Skeletal muscle cell (primary cell): ENCODE measurements at regions not wholly inside any gene's neighbourhood (a gene's known extent, or its start where the extent isn't known, plus 50 kb on each side); places are given as distances from the start of the nearest gene placed in this dataset.

Experiments used
- DNase-seq: peaks from one replicate; pipeline ENCODE4 v3.0.0-alpha.2; 2010; ENCODE audit warnings: low read depth
- H3K4me3 ChIP-seq: 2 replicates; pipeline ENCODE4 v1.5.1; 2011; ENCODE audit warnings: low read depth, mild to moderate bottlenecking, control low read depth, low read length, moderate library complexity

DNA sequence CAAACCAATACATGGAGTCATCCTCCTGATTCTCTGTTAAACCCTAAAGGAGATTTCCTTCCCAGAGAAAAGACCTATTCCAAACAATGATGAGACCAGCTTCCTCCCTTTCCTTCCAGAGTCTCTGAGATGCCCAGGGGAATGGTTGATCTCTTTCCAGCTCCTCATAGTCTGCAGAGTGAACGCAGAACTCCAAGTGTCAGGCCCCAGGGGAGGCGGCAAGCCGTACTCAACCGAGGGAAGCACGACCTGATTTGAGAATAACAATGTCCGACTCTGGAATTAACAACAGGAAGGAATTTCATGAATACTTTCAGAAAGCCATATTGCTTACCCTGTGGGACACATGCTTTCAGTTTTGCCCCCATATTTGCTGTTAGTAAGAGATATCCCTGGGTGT lies 241.7 kb upstream of the GLI3 start:
- H3K4me3 ChIP-seq = no peak overlapping the region
- no peak for DNase-seq

- no peak overlapping the region for H3K4me3 ChIP-seq
- DNase-seq = no peak
Observed at GRCh38 chr7:42476255-42476654, 239.2 kb upstream of the GLI3 start.

DNA sequence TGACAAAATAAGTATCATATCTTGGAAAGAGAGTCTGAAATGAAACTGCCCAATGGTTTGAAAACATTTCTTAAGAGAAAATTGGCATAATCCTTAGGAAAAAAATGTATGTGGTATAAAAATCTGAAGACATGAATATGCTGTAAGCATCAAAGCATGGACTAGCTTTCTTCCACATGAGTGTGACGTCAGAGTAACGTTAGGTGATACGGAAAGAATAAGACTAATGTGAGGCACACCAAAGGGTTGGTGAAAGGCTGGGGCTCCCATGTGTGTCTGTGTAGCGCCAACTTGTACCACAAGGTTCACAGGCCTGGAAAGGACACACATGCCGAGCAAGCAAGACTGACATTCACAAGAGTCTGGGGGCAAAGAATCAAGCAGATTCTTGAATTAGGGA lies 238.1 kb upstream of the GLI3 start:
- no peak for DNase-seq
- H3K4me3 ChIP-seq = no peak overlapping the region

GRCh38 chr7:42473099-42473498 lies 236.1 kb upstream of the GLI3 start:
- no peak overlapping the region for H3K4me3 ChIP-seq
- DNase-seq = no peak

DNA sequence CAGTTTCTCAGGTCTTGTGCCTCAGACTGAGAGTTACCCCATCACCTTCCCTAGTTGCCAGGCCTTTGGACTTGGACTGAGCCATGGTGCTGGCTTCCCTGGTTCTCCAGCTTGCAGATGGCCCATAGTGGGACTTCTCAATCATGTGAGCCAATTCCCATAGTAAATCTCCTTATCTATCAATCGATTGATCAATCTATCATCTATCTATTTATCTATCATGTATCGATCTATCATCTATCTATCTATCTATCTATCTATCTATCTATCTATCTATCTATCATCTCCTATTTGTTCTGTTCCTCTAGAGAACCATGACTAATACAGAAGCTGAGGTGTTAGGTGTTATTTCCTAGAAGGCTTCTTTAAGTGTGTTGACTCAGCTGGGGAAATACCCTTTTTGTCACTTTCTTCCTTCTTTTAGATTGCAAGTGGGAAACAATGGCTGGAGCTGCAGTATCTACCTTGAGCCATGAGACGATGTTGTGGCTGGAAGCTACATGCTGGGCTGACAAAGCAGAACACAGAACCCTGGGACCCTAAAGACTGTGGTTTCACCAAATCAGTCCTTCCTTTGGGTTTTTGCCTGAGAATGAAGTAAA lies 234.7 kb upstream of the GLI3 start:
- DNase-seq = no peak

DNA sequence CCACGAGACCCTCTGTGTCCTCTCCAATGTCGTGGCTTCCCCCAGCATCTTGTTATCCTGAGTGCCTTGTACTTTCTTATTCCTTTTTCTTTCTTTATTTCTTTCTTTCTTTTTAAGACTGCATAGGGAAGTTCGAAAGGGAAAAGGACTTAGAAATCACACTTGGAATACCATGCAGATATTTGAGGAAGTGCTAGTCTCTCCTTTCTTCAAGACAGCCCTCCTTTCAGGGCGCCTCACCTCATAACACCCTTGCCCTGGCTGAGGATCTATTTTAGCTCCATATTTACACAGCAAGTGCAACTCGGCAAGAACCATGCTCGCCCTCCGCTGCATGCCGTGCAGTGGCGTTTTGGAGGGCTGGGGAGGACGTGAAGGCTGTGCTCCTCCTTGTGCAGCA lies 232.3 kb upstream of the GLI3 start:
- H3K4me3 ChIP-seq = no peak overlapping the region
- no peak for DNase-seq

More for the DNA sequence above, 234.7 kb upstream of the GLI3 start:
- H3K4me3 ChIP-seq = no peak overlapping the region

DNA sequence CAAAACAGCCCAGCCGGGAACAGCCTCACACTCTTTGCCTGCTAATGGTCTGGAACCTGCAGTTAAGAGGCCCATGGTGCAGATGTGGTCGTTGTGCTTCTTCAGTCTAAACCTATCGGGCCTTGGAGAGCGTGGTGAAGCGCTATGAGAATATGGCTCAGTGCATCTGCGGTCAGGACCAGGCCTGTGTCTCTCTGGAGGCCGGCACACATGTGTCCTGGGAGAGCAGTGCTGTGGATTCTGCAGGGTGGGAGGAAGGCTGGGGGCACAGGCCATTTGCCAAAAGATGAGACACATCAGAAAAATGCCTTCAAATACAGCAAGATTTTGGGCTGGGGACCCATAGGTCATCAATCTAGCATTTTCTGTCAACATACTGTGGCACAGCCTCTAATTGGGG lies 231.5 kb upstream of the GLI3 start:
- H3K4me3 ChIP-seq = no peak overlapping the region
- no peak for DNase-seq

DNA sequence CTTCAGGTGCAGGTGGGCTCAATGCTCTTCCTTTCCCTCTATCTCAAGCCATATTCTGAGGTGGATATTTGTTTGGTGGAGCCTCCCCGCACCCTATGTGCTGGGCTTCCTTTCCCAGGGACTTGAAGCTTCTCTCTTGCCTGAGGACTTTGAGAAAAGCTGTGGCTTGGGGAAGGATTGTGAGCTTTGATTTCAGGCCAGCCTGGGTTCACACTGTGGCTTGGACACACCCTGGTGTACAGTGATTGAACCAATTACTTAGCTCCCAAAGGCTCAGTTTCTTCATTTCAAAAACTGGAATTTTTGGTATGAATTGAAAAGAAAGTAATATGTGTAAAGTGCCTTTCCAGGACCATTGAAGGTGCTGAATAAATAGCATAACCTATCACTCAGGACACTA lies 224.5 kb upstream of the GLI3 start:
- no peak for DNase-seq
- H3K4me3 ChIP-seq = no peak overlapping the region

- no peak for DNase-seq
- no peak overlapping the region for H3K4me3 ChIP-seq
Observed at GRCh38 chr7:42460933-42461332, 223.9 kb upstream of the GLI3 start.

DNA sequence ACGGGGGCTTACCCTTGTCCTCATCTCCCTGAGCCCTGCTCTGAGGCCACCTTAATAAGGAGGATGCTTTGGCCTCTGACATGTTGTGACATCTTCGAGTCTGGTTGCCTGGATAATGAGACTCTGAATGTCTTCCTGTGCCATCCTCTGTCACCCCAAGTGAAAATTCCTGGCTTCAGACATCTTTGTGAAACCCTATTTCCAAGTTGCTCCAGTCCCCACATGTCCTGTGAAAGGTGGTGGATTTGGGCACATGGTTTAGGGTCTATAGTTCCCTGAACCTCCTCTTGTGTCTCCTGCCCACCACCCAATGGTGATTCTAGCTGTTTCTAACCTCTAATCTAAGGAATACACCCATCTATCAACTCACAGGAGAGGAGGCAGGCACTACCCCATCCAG lies 223.1 kb upstream of the GLI3 start:
- no peak overlapping the region for H3K4me3 ChIP-seq
- DNase-seq = no peak

- no peak for DNase-seq
Observed at GRCh38 chr7:42457663-42458062, 220.7 kb upstream of the GLI3 start.

GRCh38 chr7:42456756-42457276 lies 219.8 kb upstream of the GLI3 start:
- DNase-seq = no peak
- no peak overlapping the region for H3K4me3 ChIP-seq

More at GRCh38 chr7:42457663-42458062, 220.7 kb upstream of the GLI3 start:
- no peak overlapping the region for H3K4me3 ChIP-seq

DNA sequence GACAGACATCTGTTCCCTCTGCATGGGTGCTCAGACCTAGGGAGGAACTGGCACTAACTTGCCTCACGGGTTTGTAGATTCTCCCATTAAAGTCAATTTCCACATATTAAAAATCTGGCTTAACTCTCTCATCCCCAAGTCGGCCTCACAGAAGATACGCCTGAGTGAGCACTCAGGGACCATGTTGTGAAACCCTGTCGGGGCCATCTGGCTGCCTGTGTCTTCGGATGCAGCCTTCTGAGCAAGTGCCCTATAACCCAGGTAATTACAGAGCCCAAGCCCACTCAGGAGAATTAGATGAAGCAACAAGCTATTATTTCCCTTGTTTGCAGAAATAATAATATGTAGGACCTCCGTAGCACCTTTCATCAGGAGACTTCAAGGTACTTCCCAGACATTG lies 219.3 kb upstream of the GLI3 start:
- H3K4me3 ChIP-seq = no peak overlapping the region
- DNase-seq = no peak

DNA sequence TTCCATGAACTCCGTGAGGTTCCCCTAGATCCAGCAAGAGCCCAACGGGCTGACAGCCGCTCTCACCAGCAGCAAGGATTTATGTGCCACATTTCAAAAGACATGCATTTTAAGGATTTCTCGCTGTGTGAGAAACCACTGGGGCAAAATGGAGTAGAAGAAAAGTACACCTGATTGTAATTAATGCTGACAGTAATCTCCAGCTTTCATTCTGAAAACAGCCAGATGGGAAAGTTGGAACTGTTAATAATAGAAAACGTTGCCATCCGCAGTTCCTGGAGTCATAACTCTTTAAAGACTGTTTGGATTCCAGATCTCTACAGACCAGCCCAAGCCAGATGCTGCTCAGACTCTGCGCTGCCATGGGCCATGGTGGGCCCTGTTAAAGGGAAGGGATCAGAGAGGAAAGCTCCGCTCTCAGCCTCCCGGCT lies 216.9 kb upstream of the GLI3 start:
- DNase-seq = no peak
- H3K4me3 ChIP-seq = no peak overlapping the region

GRCh38 chr7:42452356-42452755 lies 215.3 kb upstream of the GLI3 start:
- DNase-seq = no peak
- H3K4me3 ChIP-seq = no peak overlapping the region

DNA sequence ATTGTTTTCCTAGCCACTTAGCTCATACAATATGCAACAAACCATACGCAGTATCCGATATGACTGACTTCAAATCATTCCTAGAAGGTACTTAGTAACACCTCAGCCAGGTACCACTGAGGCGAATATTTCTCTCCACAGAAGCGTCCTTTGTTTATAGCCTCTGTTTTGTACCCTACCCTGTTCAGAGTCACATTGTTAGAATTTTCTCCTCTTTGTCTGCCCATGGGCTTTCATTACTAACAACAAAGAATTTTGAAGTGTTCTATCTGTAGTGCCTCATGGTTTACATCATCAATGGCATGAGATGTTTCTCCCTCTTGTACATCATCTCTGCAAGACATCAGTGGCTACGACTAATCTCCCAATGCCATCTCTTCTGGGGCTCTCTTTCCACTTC lies 212.4 kb upstream of the GLI3 start:
- no peak for DNase-seq
- H3K4me3 ChIP-seq = no peak overlapping the region

- DNase-seq = no peak
- no peak overlapping the region for H3K4me3 ChIP-seq
Observed at GRCh38 chr7:42448901-42449300, 211.9 kb upstream of the GLI3 start.

DNA sequence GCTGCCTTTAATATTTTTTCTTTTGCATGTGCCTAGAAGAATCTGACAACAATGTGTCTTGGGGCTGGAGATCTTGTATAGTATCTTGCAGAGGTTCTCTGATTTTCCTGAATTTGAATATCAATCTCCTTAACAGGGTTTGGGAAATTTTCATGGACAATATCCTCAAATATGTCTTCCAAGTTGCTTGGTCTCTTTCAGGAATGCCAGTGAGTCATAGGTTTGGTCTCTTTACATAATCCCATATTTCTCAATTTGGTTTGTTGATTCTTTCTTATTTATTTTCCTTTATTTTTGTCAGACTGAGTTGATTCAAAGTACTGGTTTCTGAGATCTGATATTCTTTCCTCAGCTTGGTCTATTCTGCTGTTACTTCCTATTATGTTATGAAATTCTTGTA lies 208.7 kb upstream of the GLI3 start:
- no peak overlapping the region for H3K4me3 ChIP-seq
- no peak for DNase-seq

DNA sequence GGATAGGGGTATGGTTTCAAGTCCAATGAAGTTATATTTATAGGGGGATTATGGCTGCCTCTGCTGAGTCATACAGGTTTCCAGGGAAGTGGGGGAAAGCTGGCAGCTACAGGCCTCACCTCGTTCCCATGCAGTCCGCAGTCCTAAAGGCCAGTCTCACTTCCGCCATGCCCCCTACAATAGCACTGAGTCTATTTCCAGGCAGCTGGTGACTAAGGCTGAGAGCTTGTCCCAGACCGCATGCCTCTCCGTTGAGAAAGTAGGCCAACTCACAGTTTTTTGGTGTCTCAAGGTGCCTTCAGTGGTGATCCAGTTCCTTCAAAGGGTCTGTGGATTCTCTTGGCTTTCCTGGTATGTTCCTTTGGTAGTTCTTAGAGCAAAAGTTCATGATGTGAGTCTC lies 203.9 kb upstream of the GLI3 start:
- no peak overlapping the region for H3K4me3 ChIP-seq
- DNase-seq = no peak

DNA sequence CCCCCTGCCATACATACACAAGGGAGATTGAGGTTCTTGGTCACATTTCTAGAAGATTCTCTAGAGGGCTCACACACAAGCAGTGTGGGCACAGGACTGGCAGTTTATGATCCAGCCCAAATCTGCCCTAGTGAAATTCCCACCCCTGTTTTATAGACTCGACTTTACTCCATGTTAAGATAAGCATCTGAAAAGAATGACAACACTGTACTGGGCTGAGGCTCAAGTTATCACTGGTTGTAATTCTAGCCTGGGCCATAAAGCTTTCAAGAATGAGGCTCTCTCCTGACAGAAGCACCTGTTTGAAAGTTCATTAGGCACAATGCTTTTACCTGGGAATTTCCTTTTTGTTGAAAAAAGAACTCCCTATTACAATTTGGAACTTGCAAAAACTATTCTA lies 195.6 kb upstream of the GLI3 start:
- DNase-seq = no peak
- no peak overlapping the region for H3K4me3 ChIP-seq

GRCh38 chr7:42431873-42432272 lies 194.9 kb upstream of the GLI3 start:
- DNase-seq = no peak

GRCh38 chr7:42429339-42429738 lies 192.3 kb upstream of the GLI3 start:
- DNase-seq = no peak

More at GRCh38 chr7:42431873-42432272, 194.9 kb upstream of the GLI3 start:
- no peak overlapping the region for H3K4me3 ChIP-seq

More at GRCh38 chr7:42429339-42429738, 192.3 kb upstream of the GLI3 start:
- no peak overlapping the region for H3K4me3 ChIP-seq
